HepG2 (cell line): ENCODE measurements at regions not wholly inside any gene's neighbourhood (a gene's known extent, or its start where the extent isn't known, plus 50 kb on each side); places are given as distances from the start of the nearest gene placed in this dataset.

Experiments used
- ARHGAP35 ChIP-seq: sonication (generic); formaldehyde crosslinking; IDR thresholded peaks from 2 replicates; pipeline ENCODE4 v1.9.0; 2022; ENCODE audit warnings: mild to moderate bottlenecking, inconsistent platforms, moderate library complexity, missing genetic modification reagents, borderline replicate concordance
- ARID5B ChIP-seq: IDR thresholded peaks from 2 replicates; pipeline ENCODE4 v1.4.0; 2020; ENCODE audit warnings: mild to moderate bottlenecking, missing genetic modification reagents
- LCORL ChIP-seq, 2 experiments: fragments of 450-650 bp in 1 of 2; sonication (generic) in 1 of 2; formaldehyde crosslinking in 1 of 2; IDR thresholded peaks; 2 replicates each; pipeline versions ENCODE4 v1.5.0 to v1.6.1; 2017 to 2020; ENCODE audit warnings: antibody characterized with exemption in 1 of 2, missing genetic modification reagents in 1 of 2
- MIXL1 ChIP-seq: IDR thresholded peaks from 2 replicates; pipeline ENCODE4 v1.6.1; 2016
- NCOR1 ChIP-seq: fragments of 200-600 bp; sonication (generic); IDR thresholded peaks from 2 replicates; pipeline ENCODE4 v1.7.0; 2017; ENCODE audit warnings: antibody characterized with exemption, low read length, borderline replicate concordance
- NFE2L2 ChIP-seq: fragments of 150-350 bp; IDR thresholded peaks from 2 replicates; pipeline ENCODE4 v1.6.1; 2014; ENCODE audit warnings: low read length
- PAXIP1 ChIP-seq: sonication (generic); formaldehyde crosslinking; conservative IDR thresholded peaks from 2 replicates; pipeline ENCODE4 v1.4.0; 2020; ENCODE audit warnings: mild to moderate bottlenecking, missing genetic modification reagents, moderate library complexity
- PPARG ChIP-seq: conservative IDR thresholded peaks from 2 replicates; pipeline ENCODE4 v1.6.1; 2016; ENCODE audit warnings: missing biosample characterization, missing genetic modification reagents
- RARG ChIP-seq: sonication (generic); formaldehyde crosslinking; IDR thresholded peaks from 2 replicates; pipeline ENCODE4 v1.4.0; 2020; ENCODE audit warnings: low read depth, mild to moderate bottlenecking, missing genetic modification reagents
- SIX4 ChIP-seq: sonication (generic); formaldehyde crosslinking; IDR thresholded peaks from 2 replicates; pipeline ENCODE4 v1.4.0; 2020; ENCODE audit warnings: missing genetic modification reagents
- ZFYVE20 ChIP-seq: sonication (generic); formaldehyde crosslinking; IDR thresholded peaks from 2 replicates; pipeline ENCODE4 v1.8.0; 2023; ENCODE audit warnings: low read depth, mild to moderate bottlenecking, moderate library complexity, missing genetic modification reagents, borderline replicate concordance
- ZMYM4 ChIP-seq: sonication (generic); formaldehyde crosslinking; IDR thresholded peaks from 2 replicates; pipeline ENCODE4 v1.8.1; 2023; ENCODE audit warnings: mild to moderate bottlenecking, missing genetic modification reagents
- ZNF3 ChIP-seq: IDR thresholded peaks from 2 replicates; pipeline ENCODE4 v1.7.0; 2017; ENCODE audit warnings: inconsistent platforms
- TF ChIP-seq, protein P1 (sequence below): sonication (generic); formaldehyde crosslinking; IDR thresholded peaks from 2 replicates; pipeline ENCODE4 v1.4.0; 2020; ENCODE audit warnings: mild to moderate bottlenecking, missing genetic modification reagents
- TF ChIP-seq, protein P2 (sequence below): sonication (generic); formaldehyde crosslinking; IDR thresholded peaks from 2 replicates; pipeline ENCODE4 v1.5.1; 2020; ENCODE audit warnings: mild to moderate bottlenecking, missing genetic modification reagents, borderline replicate concordance

DNA sequence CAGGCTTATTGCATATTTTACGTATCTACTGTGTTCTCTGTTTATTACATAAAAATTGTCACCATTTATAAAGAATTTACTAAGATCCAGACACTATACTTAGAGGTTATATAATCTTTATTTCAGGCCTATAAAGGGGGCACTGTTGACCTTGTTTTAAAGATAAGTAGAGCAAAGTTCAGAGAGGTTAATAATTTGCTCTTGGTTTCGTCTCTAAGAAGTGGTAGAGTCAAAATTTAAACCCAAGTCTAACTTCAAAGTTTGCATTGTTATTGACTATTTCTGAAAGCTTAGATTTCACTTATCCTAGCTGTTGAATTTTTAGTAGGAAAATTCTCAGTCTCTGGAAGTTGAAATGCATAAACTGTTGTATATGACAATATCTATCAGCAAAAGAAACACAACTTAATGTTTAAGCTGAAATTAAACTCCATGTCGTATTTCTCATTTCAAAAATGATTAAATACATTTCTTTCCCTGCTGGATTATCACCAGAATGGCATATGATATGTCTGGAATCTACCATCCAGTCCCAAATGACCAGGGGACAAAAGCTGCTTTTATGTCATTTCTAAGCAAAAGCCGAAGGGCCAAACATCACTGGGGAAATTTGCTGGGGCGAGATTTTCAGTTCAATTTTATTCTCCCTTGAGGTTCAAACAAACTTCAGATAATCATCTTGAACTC lies 138.4 kb downstream of the SLC7A11 start (continued):
- TF ChIP-seq, protein P1, sequence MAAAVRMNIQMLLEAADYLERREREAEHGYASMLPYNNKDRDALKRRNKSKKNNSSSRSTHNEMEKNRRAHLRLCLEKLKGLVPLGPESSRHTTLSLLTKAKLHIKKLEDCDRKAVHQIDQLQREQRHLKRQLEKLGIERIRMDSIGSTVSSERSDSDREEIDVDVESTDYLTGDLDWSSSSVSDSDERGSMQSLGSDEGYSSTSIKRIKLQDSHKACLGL (CRISPR knock-in tag), result no peak
- TF ChIP-seq LCORL (IDR thresholded peaks at IDR 0.05) (no peak), LCORL (CRISPR knock-in tag; IDR thresholded peaks at IDR 0.05) (no peak), RARG (no peak), NCOR1 (peak; percentile 11; the same call in 1 of the 2 replicates), ARID5B (CRISPR knock-in tag) (peak; percentile 82), MIXL1 (CRISPR knock-in tag) (peak; percentile 18; the same call in 1 of the 2 replicates), PPARG (CRISPR knock-in tag) (peak; percentile 97), ZNF3 (no peak), ZMYM4 (peak; percentile 20), SIX4 (CRISPR knock-in tag) (peak; percentile 36; the same call in 1 of the 2 replicates), ARHGAP35 (no peak), ZFYVE20 (no peak), PAXIP1 (CRISPR knock-in tag) (peak; percentile 87), NFE2L2 (no peak)
- TF ChIP-seq, protein P2, sequence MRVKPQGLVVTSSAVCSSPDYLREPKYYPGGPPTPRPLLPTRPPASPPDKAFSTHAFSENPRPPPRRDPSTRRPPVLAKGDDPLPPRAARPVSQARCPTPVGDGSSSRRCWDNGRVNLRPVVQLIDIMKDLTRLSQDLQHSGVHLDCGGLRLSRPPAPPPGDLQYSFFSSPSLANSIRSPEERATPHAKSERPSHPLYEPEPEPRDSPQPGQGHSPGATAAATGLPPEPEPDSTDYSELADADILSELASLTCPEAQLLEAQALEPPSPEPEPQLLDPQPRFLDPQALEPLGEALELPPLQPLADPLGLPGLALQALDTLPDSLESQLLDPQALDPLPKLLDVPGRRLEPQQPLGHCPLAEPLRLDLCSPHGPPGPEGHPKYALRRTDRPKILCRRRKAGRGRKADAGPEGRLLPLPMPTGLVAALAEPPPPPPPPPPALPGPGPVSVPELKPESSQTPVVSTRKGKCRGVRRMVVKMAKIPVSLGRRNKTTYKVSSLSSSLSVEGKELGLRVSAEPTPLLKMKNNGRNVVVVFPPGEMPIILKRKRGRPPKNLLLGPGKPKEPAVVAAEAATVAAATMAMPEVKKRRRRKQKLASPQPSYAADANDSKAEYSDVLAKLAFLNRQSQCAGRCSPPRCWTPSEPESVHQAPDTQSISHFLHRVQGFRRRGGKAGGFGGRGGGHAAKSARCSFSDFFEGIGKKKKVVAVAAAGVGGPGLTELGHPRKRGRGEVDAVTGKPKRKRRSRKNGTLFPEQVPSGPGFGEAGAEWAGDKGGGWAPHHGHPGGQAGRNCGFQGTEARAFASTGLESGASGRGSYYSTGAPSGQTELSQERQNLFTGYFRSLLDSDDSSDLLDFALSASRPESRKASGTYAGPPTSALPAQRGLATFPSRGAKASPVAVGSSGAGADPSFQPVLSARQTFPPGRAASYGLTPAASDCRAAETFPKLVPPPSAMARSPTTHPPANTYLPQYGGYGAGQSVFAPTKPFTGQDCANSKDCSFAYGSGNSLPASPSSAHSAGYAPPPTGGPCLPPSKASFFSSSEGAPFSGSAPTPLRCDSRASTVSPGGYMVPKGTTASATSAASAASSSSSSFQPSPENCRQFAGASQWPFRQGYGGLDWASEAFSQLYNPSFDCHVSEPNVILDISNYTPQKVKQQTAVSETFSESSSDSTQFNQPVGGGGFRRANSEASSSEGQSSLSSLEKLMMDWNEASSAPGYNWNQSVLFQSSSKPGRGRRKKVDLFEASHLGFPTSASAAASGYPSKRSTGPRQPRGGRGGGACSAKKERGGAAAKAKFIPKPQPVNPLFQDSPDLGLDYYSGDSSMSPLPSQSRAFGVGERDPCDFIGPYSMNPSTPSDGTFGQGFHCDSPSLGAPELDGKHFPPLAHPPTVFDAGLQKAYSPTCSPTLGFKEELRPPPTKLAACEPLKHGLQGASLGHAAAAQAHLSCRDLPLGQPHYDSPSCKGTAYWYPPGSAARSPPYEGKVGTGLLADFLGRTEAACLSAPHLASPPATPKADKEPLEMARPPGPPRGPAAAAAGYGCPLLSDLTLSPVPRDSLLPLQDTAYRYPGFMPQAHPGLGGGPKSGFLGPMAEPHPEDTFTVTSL (CRISPR knock-in tag), result peak; percentile 36; the same call in 1 of the 2 replicates
